Mononuclear cell (primary cell): ENCODE measurements at regions not wholly inside any gene's neighbourhood (a gene's known extent, or its start where the extent isn't known, plus 50 kb on each side); places are given as distances from the start of the nearest gene placed in this dataset.
"Not testable (repeated sequence)": the region's sequence is repeated elsewhere in the genome, so short reads cannot be mapped to it uniquely, and the experiment has no call there.

ENCODE experiments used
- H3K27me3 ChIP-seq: 2 replicates; pipeline ENCODE4 v1.6.0; 2011; ENCODE audit warnings: low read length, control low read depth; ENCODE audit not compliant: insufficient read depth
- H3K4me1 ChIP-seq: 2 replicates; pipeline ENCODE4 v1.5.1; 2011; ENCODE audit warnings: mild to moderate bottlenecking, low read length, control low read depth; ENCODE audit not compliant: insufficient read depth
- H3K4me3 ChIP-seq: 2 replicates; pipeline ENCODE4 v1.5.1; 2011; ENCODE audit warnings: mild to moderate bottlenecking, low read length, moderate library complexity
- H3K9me3 ChIP-seq: 2 replicates; pipeline ENCODE4 v1.5.1; 2011; ENCODE audit warnings: low read depth, mild to moderate bottlenecking, control low read depth, low read length

DNA sequence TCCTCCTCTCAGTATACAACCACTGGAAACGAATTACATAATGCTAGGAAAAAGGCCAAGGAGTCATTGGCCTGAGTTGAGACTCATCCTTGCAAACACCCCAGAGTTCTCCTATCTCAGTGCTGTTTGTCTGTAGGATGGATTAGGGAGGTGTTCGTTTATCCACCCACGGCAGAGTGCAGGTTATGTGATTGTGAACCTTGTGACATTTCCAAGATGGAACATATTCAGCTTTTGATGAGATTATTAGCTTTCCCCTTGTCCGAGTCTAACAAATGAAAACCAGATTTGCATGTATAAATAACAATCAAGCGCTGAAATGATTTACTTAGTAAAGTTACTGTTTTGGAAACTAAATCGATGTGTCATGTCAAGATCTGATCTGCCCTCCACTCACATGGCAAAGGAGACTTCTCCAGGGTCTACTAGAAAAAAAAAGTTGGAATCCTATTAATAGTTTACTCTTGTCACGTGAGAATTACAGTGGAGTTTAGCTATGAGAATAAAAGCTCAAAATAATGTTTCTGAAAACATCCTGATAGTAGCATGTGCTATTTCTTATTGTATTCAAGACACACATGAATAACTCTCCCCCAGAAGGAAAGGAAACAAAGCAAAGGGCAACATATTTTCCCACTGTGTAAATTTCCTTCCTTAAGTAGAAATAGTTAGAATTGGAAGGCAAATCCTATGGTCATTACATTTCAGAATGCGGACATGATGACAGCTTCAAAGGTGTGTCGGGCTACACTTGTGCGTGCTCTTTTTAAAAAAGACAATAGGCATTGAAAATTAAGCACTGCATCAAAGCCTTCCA is 600.4 kb downstream of the EBF1 start:
- H3K4me1 ChIP-seq: no peaks in the 10 kb centered on the region
- H3K9me3 ChIP-seq: no peaks in the 10 kb centered on the region
- H3K27me3 ChIP-seq: no peaks in the 10 kb centered on the region
- no peak overlapping the region for H3K4me3 ChIP-seq

DNA sequence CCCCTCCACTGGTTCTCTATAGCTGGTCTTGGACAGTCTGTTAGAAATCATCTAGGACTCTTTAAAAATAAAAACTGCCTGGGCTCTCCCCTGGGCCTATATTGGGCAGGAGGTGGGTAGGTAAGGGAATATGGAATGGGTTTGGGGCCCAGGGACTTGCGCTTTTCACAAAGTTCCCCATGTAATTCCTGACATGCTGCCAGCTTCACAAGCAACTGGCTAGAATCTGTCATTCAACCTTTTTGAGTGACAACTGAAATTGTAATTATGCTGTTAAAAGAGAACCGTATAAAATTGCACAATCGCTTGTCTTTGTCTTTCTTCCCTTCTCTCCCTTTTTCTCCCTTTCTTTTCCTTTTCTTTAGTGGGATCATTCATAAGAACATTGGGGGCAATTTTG is 603.1 kb downstream of the EBF1 start:
- Histone ChIP-seq H3K9me3 (no peaks in the 10 kb centered on the region), H3K4me3 (no peak overlapping the region), H3K4me1 (no peaks in the 10 kb centered on the region), H3K27me3 (no peaks in the 10 kb centered on the region)

DNA sequence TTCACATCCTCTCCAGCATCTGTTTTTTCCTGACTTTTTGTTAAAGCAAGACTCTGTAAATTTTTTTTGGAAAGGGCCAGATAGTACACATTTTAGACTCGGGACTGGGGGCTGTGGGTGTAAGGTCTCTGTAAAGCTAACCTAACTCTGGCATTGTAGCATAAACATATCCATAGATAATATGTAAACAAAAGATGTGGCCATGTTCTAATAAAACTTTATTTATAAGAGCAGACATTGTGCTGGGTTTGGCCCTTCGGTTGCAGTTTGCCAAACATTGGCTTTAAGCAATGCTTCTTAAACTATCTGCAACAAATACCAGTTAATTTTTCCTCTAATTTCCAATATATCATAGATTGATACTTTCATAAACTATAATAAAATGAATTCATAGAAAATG is 605.2 kb downstream of the EBF1 start:
- no peaks in the 10 kb centered on the region for H3K4me1 ChIP-seq
- H3K27me3 ChIP-seq: no peaks in the 10 kb centered on the region
- H3K9me3 ChIP-seq: no peaks in the 10 kb centered on the region
- no peak overlapping the region for H3K4me3 ChIP-seq

DNA sequence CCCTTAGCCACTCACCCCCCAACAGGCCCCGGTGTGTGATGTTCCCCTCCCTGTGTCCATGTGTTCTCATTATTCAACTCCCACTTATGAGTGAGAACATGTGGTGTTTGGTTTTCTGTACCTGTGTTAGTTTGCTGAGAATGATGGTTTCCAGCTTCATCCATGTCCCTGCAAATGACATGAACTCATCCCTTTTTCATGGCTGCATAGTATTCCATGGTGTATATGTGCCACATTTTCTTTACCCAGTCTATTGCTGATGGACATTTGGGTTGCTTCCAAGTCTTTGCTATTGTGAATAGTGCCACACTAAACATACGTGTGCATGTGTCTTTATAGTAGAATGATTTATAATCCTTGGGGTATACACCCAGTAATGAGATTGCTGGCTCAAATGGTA is 605.7 kb downstream of the EBF1 start:
- not testable (repeated sequence) for H3K4me3 ChIP-seq, H3K27me3 ChIP-seq, H3K4me1 ChIP-seq, H3K9me3 ChIP-seq

GRCh38 chr5:158492841-158493242 is 606.9 kb downstream of the EBF1 start:
- no peak overlapping the region for H3K4me3 ChIP-seq
- H3K27me3 ChIP-seq: no peaks in the 10 kb centered on the region
- H3K4me1 ChIP-seq: no peaks in the 10 kb centered on the region
- no peaks in the 10 kb centered on the region for H3K9me3 ChIP-seq

DNA sequence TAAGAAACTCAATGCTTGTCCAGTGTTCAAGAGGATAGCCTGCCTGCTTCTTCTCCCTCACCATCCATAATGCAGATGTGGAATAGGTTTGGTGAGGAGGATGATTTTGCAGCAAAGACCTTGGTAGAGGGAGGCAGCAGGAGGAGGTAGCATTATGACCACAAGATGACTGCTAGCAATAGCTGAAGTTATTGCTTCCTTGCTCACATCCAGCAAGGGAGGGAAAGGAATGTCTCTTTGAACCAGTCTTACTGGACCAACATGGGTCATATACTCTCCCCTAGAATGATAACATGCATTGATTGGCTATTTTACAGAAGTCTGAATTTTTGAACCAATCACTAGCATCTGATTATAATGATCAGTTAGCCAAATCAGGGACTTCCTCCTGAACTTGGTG is 607.6 kb downstream of the EBF1 start:
- Histone ChIP-seq H3K9me3 (no peaks in the 10 kb centered on the region), H3K4me3 (no peak overlapping the region), H3K4me1 (no peaks in the 10 kb centered on the region), H3K27me3 (no peaks in the 10 kb centered on the region)

GRCh38 chr5:158487664-158488063 is 612.1 kb downstream of the EBF1 start:
- H3K9me3 ChIP-seq: no peaks in the 10 kb centered on the region
- H3K4me3 ChIP-seq: no peak overlapping the region
- H3K4me1 ChIP-seq: no peaks in the 10 kb centered on the region
- H3K27me3 ChIP-seq: no peaks in the 10 kb centered on the region

GRCh38 chr5:158487156-158487555 is 612.6 kb downstream of the EBF1 start:
- no peaks in the 10 kb centered on the region for H3K27me3 ChIP-seq
- H3K4me3 ChIP-seq: no peak overlapping the region
- H3K9me3 ChIP-seq: no peaks in the 10 kb centered on the region
- no peaks in the 10 kb centered on the region for H3K4me1 ChIP-seq

DNA sequence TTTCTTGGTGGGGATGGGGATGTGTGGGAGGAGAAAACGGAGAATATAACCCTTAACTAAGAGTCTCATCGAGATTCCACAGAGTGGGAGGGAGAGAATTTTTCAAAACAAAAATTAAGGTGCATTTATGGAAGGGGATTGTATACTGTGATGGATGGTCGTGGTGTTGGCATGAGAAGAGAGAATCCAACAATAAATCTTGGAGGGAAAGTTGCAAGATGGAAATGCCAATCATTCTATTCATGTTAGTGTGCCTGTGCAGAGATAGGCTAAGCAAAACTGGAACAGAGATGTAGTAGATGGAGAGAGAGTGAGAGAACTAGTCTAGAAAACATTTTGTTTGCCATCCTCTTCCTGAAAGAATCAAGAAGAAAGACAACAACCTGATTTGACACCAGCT is 613.1 kb downstream of the EBF1 start:
- H3K27me3 ChIP-seq: no peaks in the 10 kb centered on the region
- H3K4me1 ChIP-seq: no peaks in the 10 kb centered on the region
- H3K4me3 ChIP-seq: no peak overlapping the region
- H3K9me3 ChIP-seq: no peaks in the 10 kb centered on the region

DNA sequence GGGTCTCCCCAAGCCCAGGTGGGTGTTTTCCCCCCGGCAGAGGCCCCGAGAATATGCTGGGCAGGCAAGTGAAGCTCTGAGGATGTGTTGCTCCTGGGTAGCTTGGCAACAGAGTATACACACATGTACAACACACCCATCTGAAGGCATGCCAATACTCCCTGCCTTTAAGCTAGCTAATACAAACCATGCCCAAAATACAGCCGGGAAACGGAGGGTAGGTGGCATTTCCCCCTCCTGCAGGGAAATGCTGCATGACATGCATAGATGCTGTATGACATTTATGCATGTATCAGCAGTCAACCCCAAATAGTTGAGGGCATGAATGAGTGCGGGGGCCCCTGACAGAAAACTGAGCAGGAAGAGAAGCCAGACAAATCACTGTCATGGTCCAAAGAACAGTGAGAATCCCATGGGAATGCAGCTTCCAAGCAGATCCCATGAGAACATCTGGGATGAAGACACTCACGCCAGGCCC is 614.1 kb downstream of the EBF1 start:
- H3K4me3 ChIP-seq: no peak overlapping the region
- H3K27me3 ChIP-seq: no peaks in the 10 kb centered on the region
- H3K9me3 ChIP-seq: no peaks in the 10 kb centered on the region
- no peaks in the 10 kb centered on the region for H3K4me1 ChIP-seq

DNA sequence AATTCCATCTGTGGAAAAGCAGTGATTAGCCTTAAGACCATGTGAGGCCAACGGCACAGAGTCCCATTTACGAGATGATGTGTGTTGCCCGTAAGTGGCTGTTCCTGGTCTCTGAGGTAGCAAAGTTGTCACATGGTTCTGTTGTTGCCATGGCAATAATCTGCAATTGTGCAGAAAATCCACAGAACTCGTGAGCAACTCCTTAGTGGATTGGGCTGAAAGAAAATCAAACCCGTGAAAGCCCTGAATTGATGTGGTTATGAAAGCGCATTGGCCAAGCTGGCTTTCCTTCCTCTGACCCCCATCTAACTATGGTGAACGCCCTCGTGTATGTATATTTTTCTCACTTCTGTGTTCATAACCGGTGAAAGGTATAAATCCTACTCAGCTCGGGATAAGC is 614.7 kb downstream of the EBF1 start:
- Histone ChIP-seq H3K27me3 (no peaks in the 10 kb centered on the region), H3K4me3 (no peak overlapping the region), H3K4me1 (no peaks in the 10 kb centered on the region), H3K9me3 (no peaks in the 10 kb centered on the region)

GRCh38 chr5:158484150-158484549 is 615.6 kb downstream of the EBF1 start:
- Histone ChIP-seq H3K27me3 (no peaks in the 10 kb centered on the region), H3K4me1 (no peaks in the 10 kb centered on the region), H3K4me3 (no peak overlapping the region), H3K9me3 (no peaks in the 10 kb centered on the region)

- no peak overlapping the region for H3K4me3 ChIP-seq
- H3K9me3 ChIP-seq: no peaks in the 10 kb centered on the region
- no peaks in the 10 kb centered on the region for H3K4me1 ChIP-seq
- H3K27me3 ChIP-seq: no peaks in the 10 kb centered on the region
Observed at GRCh38 chr5:158483281-158483860, 616.3 kb downstream of the EBF1 start.

GRCh38 chr5:158482125-158482524 is 617.6 kb downstream of the EBF1 start:
- Histone ChIP-seq H3K9me3 (no peaks in the 10 kb centered on the region), H3K4me1 (no peaks in the 10 kb centered on the region), H3K27me3 (no peaks in the 10 kb centered on the region), H3K4me3 (no peak overlapping the region)

DNA sequence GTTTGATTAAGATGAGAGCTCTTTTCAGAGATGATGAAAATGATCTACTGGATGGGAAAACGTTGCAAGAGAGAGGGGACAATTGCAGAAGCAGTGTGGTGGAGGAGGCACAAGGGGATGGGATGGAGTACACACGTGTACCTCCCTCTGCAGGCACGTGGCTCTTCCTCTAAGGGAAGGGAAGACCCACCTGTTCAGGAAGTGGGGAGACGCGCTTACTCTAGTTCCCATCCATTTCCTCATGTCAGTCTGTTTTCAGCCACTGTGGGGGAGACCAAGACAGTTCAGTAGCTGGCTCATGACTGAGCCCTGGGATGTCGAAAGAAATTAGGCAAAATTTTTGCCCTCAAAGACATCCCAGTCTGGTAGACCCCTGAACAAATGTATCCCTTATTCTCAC is 619.2 kb upstream of the CLINT1 start:
- Histone ChIP-seq H3K9me3 (no peaks in the 10 kb centered on the region), H3K4me1 (no peaks in the 10 kb centered on the region), H3K27me3 (no peaks in the 10 kb centered on the region), H3K4me3 (no peak overlapping the region)

DNA sequence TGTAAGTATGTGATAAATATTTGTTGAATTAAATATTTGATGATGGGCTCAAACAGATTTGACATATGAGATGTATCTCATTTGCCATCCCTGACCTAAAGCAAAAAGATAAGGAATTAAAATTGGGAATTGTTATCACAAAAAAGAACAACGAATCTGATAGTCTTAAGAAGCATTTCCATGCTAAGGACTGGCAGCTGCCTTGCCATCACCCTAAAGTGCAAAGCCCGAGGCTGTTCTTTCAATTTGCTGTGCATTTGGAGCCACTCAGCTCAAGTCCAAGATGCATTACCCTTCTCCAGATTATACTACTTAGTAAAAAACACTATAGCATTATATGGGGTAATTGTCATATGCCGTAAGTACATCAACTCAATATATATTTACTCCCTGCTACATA is 618.3 kb upstream of the CLINT1 start:
- no peaks in the 10 kb centered on the region for H3K27me3 ChIP-seq
- no peaks in the 10 kb centered on the region for H3K4me1 ChIP-seq

More for the DNA sequence above, 618.3 kb upstream of the CLINT1 start:
- no peaks in the 10 kb centered on the region for H3K9me3 ChIP-seq
- no peak overlapping the region for H3K4me3 ChIP-seq
